ENCODE measurements at regions not wholly inside any gene's neighbourhood (a gene's known extent, or its start where the extent isn't known, plus 50 kb on each side); places are given as distances from the start of the nearest gene placed in this dataset.
"Not testable (repeated sequence)": the region's sequence is repeated elsewhere in the genome, so short reads cannot be mapped to it uniquely, and the experiment has no call there.

DNA sequence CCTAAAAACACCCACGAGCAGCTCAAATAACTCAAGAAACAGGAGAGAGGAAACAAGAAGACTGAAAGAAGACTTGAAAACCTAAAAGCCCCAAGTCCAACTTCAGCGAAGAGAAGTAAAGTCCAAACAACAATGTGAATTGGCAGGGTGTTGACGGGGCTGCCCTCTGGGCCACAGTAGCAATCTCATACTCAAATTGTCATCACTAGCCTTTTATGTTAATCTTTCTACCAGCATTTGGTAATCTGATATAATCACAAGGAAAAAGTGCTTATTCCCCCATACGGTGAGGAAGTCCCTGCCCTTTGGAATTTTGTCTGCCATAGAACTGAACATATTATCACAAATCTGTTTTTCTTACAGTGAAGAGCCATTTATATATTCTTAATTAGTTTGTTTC is 51.5 kb upstream of the IFNE start:
- TF ChIP-seq, protein P1, sequence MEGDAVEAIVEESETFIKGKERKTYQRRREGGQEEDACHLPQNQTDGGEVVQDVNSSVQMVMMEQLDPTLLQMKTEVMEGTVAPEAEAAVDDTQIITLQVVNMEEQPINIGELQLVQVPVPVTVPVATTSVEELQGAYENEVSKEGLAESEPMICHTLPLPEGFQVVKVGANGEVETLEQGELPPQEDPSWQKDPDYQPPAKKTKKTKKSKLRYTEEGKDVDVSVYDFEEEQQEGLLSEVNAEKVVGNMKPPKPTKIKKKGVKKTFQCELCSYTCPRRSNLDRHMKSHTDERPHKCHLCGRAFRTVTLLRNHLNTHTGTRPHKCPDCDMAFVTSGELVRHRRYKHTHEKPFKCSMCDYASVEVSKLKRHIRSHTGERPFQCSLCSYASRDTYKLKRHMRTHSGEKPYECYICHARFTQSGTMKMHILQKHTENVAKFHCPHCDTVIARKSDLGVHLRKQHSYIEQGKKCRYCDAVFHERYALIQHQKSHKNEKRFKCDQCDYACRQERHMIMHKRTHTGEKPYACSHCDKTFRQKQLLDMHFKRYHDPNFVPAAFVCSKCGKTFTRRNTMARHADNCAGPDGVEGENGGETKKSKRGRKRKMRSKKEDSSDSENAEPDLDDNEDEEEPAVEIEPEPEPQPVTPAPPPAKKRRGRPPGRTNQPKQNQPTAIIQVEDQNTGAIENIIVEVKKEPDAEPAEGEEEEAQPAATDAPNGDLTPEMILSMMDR (IDR thresholded peaks at IDR 0.05; ENCODE audit: insufficient read depth, low read depth, low read length), result no peak
- no peak overlapping the region for H3K4me3 ChIP-seq (ENCODE audit: low read depth, low read length)
- no peak for DNase-seq (ENCODE audit: low read depth)

DNA sequence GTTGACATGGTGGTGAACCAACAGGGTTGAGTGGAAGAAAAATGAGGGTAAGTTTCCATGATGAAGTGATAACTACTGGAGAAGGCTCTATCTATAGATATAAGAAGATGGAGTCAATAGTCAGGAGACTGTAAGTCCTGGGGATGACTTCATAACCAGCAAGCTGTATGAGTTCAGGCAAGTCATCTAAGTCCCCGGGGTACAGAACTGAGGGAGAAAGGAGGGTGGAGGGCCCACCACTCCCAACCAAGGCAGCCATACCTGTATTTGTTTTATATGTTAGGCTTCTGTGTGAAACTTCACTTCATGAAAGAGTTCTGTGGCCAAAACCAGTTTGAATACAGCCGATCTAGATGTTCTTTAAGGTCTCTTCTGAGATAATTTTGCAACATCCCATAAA is 53.3 kb upstream of the IFNE start:
- no peak overlapping the region for H3K4me3 ChIP-seq (ENCODE audit: low read depth, low read length)
- TF ChIP-seq, protein P1 (IDR thresholded peaks at IDR 0.05; ENCODE audit: insufficient read depth, low read depth, low read length), result no peak
- DNase-seq (ENCODE audit: low read depth), result no peak

DNA sequence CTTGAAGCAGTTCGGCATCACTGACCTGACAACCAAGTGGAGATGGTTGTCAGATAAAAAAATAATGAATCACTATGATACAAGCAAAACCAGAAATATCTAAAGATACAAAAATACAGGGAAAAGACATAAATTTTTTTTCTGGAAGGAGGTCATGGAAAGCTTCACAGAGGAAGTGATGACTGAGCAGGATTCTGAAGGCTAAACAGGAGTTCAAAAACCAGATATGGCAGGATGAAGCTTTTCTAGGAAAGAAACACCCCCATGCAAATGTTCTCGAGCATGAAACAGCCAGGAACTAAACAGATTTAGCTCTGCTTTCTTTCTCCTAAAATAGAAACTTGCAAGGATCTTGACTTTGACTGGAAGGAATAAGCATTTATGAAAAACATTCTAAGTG is 60.7 kb upstream of the IFNE start:
- TF ChIP-seq, protein P1 (IDR thresholded peaks at IDR 0.05; ENCODE audit: insufficient read depth, low read depth, low read length), result no peak
- DNase-seq (ENCODE audit: low read depth), result no peak
- H3K4me3 ChIP-seq (ENCODE audit: low read depth, low read length), result no peak overlapping the region

DNA sequence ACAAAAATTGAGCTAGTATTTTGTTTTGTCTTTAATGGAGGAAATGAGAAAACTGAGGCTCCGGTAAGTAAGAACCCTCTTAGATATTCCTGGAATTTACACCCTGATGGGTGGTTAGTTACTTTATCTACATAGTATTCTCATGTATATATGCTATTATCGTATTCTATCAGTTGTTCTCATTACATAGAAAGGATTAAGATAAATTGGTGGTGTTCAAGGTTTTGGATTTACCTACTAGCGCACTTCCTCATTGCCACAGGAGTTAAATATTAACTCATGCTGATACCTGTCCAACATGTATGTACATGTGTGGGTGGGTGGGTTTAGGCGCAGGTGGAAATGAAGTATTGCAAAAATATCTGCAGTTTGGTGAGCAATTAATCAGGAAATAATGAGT is 61.1 kb upstream of the IFNE start:
- H3K4me3 ChIP-seq (ENCODE audit: low read depth, low read length), result no peak overlapping the region
- TF ChIP-seq, protein P1 (IDR thresholded peaks at IDR 0.05; ENCODE audit: insufficient read depth, low read depth, low read length), result no peak
- DNase-seq (ENCODE audit: low read depth), result no peak

DNA sequence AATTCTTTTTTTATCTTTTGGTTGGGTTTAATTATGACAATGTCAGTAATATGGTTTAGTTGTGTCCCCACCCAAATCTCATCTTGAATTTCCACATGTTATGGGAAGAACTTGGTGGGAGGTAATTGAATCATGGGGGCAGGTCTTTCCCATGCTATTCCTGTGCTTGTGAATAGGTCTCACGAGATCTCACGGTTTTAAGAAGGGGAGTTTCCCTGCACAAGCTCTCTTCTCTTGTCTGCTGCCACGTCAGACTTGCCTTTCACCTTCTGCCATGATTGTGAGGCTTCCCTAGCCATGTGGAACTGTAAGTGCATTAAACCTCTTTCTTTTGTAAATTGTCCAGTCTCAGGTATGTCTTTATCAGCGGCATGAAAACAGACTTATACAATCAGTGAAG is 61.7 kb upstream of the IFNE start:
- not testable (repeated sequence) for DNase-seq (ENCODE audit: low read depth); H3K4me3 ChIP-seq (ENCODE audit: low read depth, low read length)

DNA sequence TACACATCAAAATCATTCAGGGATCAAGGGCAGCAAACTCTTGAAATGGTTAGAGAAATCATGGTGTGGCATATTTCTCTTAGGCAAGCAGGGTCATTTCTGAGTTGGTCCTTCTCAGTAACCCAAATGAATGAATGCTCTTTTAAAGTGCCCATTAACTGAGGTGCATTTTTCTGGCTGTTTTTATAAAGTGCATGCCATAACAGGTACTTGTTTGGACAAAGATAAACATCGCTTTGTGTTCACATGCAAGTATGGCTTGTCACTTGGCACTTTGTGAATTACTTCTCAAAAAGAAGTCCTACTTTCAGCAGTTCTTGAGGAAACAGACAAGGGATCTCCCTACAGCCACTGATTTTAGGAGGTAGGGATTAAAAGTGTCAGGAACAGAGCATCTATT is 64.8 kb upstream of the IFNE start:
- TF ChIP-seq, protein P1 (IDR thresholded peaks at IDR 0.05; ENCODE audit: insufficient read depth, low read depth, low read length), result no peak
- no peak overlapping the region for H3K4me3 ChIP-seq (ENCODE audit: low read depth, low read length)
- no peak for DNase-seq (ENCODE audit: low read depth)

DNA sequence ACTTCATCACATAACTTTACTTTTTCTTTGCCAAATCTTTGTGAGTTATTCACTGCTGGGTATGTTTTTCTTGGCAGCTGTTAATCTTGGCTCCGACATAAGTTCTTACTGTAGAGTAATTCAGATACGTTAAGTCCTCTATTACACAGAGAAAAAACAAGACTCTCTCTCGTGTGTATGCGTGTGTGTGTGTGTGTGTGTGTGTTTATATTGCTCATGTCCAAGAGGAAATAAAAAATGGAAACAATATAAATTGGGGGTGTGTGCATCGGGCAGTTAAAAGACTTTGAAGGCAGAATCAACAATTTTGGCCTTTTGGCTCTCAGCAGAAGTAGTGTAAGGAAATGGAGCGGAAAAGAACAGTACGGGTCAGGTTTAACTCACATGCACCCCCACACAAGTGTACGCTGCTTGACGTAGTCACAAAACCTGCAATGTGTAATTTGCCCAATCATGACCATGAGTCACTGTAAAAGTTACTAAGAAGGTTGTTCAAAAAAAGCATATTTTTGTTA is 67.2 kb upstream of the IFNE start:
- TF ChIP-seq, protein P1 (IDR thresholded peaks at IDR 0.05; ENCODE audit: insufficient read depth, low read depth, low read length), result no peak
- H3K4me3 ChIP-seq (ENCODE audit: low read depth, low read length), result no peak overlapping the region
- peak; percentile 92 for DNase-seq (ENCODE audit: low read depth)
